CD14-positive monocyte (primary cell): ENCODE measurements at regions not wholly inside any gene's neighbourhood (a gene's known extent, or its start where the extent isn't known, plus 50 kb on each side); places are given as distances from the start of the nearest gene placed in this dataset.

Experiments used
- DNase-seq, 3 donors: peaks; one replicate each; pipeline ENCODE4 v3.0.0-alpha.2; 2011 to 2022
- H2AFZ ChIP-seq: 2 replicates; pipeline ENCODE4 v1.6.0; 2012; ENCODE audit warnings: mild to moderate bottlenecking, low read depth, low read length, inconsistent platforms; ENCODE audit not compliant: insufficient read depth, poor library complexity, severe bottlenecking
- H3K27ac ChIP-seq, 2 donors: 1 replicate in 1 of 2; 2 replicates in 1 of 2; pipeline ENCODE4 v1.5.1; 2012 to 2013; ENCODE audit warnings: low read length in 2 of 2, control low read depth in 1 of 2, inconsistent platforms in 1 of 2, low read depth in 1 of 2, mild to moderate bottlenecking in 1 of 2
- H3K27me3 ChIP-seq, 2 donors: one replicate each; pipeline versions ENCODE4 v1.6.0 to v1.6.1; 2011 to 2013; ENCODE audit warnings: low read length in 2 of 2; ENCODE audit not compliant: control insufficient read depth in 2 of 2, insufficient read depth in 2 of 2
- H3K36me3 ChIP-seq, 2 donors: replicated peaks in 1 of 2; 1 replicate in 1 of 2; 2 replicates in 1 of 2; pipeline versions ENCODE4 v1.5.1 to v1.6.1; 2012 to 2013; ENCODE audit warnings: low read length in 2 of 2, control low read depth in 1 of 2, inconsistent platforms in 1 of 2, mild to moderate bottlenecking in 1 of 2; ENCODE audit not compliant: insufficient read depth in 2 of 2, control insufficient read depth in 1 of 2
- H3K4me1 ChIP-seq, 2 donors: 1 replicate in 1 of 2; 2 replicates in 1 of 2; pipeline versions ENCODE4 v1.5.1 to v1.6.1; 2012 to 2013; ENCODE audit warnings: low read length in 2 of 2, control low read depth in 1 of 2, inconsistent platforms in 1 of 2, mild to moderate bottlenecking in 1 of 2, moderate library complexity in 1 of 2; ENCODE audit not compliant: insufficient read depth in 2 of 2, control insufficient read depth in 1 of 2
- H3K4me2 ChIP-seq: replicated peaks from 2 replicates; pipeline ENCODE3; 2012; ENCODE audit warnings: low read length, moderate library complexity, mild to moderate bottlenecking; ENCODE audit not compliant: poor library complexity, severe bottlenecking; ENCODE audit errors: extremely low read depth
- H3K4me3 ChIP-seq, 3 experiments: fragments of 200-600 bp in 1 of 3; sonication (generic) in 1 of 3; replicated peaks in 1 of 3; 1 replicate in 2 of 3; 2 replicates in 1 of 3; pipeline ENCODE4 v1.5.1; 2011 to 2013; ENCODE audit warnings: low read length in 3 of 3, mild to moderate bottlenecking in 3 of 3, control low read depth in 2 of 3, low read depth in 2 of 3, inconsistent platforms in 1 of 3, moderate library complexity in 1 of 3
- H3K79me2 ChIP-seq: 2 replicates; pipeline ENCODE4 v1.6.0; 2012; ENCODE audit warnings: mild to moderate bottlenecking, control low read depth, inconsistent platforms, low read length, moderate library complexity; ENCODE audit not compliant: insufficient read depth
- H3K9ac ChIP-seq: 2 replicates; pipeline ENCODE4 v1.6.0; 2017; ENCODE audit warnings: low read length, mild to moderate bottlenecking; ENCODE audit not compliant: insufficient read depth, poor library complexity, severe bottlenecking
- H3K9me3 ChIP-seq, 2 donors: replicated peaks in 1 of 2; 1 replicate in 1 of 2; 2 replicates in 1 of 2; pipeline versions ENCODE4 v1.5.1 to v1.6.1; 2012 to 2013; ENCODE audit warnings: low read length in 2 of 2, control low read depth in 1 of 2; ENCODE audit not compliant: control insufficient read depth in 1 of 2, insufficient read depth in 1 of 2
- H4K20me1 ChIP-seq: 2 replicates; pipeline ENCODE4 v1.6.0; 2012; ENCODE audit warnings: mild to moderate bottlenecking, low read length, control low read depth, moderate library complexity; ENCODE audit not compliant: insufficient read depth
- H3K27ac Mint-ChIP-seq, 7 donors: one replicate each; pipeline ENCODE4 v1.8.0; 2020; ENCODE audit warnings: mild to moderate bottlenecking in 7 of 7, mixed read lengths in 7 of 7, moderate library complexity in 6 of 7, inconsistent platforms in 2 of 7
- H3K27me3 Mint-ChIP-seq, 3 donors: one replicate each; pipeline ENCODE4 v1.8.0; 2021 to 2022; ENCODE audit warnings: low read depth in 3 of 3, mild to moderate bottlenecking in 3 of 3, mixed read lengths in 3 of 3, moderate library complexity in 3 of 3, inconsistent platforms in 1 of 3
- H3K36me3 Mint-ChIP-seq, 2 donors: one replicate each; pipeline ENCODE4 v1.8.0; 2020; ENCODE audit warnings: mixed read lengths in 2 of 2, inconsistent platforms in 1 of 2, mild to moderate bottlenecking in 1 of 2
- H3K4me1 Mint-ChIP-seq: one replicate; pipeline ENCODE4 v1.8.0; 2020; ENCODE audit warnings: mild to moderate bottlenecking, mixed read lengths
- H3K4me3 Mint-ChIP-seq, 2 donors: one replicate each; pipeline ENCODE4 v1.8.0; 2020; ENCODE audit warnings: mild to moderate bottlenecking in 2 of 2, mixed read lengths in 2 of 2, moderate library complexity in 1 of 2
- H3K9me3 Mint-ChIP-seq, 7 donors: one replicate each; pipeline ENCODE4 v1.8.0; 2020 to 2022; ENCODE audit warnings: mixed read lengths in 7 of 7, mild to moderate bottlenecking in 6 of 7, moderate library complexity in 6 of 7, inconsistent platforms in 2 of 7
- WGBS: methylation state at CpG from one replicate; pipeline ENCODE4 v1.1.5; 2013; ENCODE audit warnings: missing lambda C conversion rate; ENCODE audit not compliant: insufficient coverage; 5-methylcytosine and 5-hydroxymethylcytosine counted together
- intact Hi-C, 2 donors: fragments of 100-400 bp; cut with micrococcal nuclease; formaldehyde crosslinking; loops; one replicate each; pipeline versions ENCODE4 v1.15.0 to v1.15.1; 2023
- TF ChIP-seq, protein P1 (sequence below): fragments of 200-600 bp; IDR thresholded peaks from one replicate; pipeline ENCODE4 v1.8.0; 2022; ENCODE audit warnings: antibody characterized with exemption, mild to moderate bottlenecking

DNA sequence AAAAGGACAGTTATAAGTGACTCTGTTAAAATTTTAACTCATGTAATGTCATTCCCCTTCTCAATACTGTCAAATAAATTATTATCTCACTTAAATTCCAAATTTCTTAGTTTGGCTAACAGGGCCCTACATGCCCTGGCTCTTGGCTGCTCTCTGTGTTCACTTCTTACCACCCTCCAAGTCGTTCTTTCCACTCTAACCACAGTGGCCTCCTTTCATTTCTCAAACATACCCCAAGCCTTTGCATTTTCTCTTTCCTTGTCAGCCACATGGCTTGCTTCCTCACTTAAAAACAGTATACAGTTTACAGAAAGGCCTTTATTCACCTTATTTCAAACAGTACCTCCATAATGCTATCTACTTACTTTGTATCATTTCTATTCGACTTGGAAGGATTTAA is 737.1 kb upstream of the ZWINT start:
- no peaks in the 10 kb centered on the region for H3K36me3 Mint-ChIP-seq
- no peaks in the 10 kb centered on the region for H3K27me3 ChIP-seq
- TF ChIP-seq, protein P1, sequence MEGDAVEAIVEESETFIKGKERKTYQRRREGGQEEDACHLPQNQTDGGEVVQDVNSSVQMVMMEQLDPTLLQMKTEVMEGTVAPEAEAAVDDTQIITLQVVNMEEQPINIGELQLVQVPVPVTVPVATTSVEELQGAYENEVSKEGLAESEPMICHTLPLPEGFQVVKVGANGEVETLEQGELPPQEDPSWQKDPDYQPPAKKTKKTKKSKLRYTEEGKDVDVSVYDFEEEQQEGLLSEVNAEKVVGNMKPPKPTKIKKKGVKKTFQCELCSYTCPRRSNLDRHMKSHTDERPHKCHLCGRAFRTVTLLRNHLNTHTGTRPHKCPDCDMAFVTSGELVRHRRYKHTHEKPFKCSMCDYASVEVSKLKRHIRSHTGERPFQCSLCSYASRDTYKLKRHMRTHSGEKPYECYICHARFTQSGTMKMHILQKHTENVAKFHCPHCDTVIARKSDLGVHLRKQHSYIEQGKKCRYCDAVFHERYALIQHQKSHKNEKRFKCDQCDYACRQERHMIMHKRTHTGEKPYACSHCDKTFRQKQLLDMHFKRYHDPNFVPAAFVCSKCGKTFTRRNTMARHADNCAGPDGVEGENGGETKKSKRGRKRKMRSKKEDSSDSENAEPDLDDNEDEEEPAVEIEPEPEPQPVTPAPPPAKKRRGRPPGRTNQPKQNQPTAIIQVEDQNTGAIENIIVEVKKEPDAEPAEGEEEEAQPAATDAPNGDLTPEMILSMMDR = no peak
- whole genome bisulfite sequencing = 33% methylated on average over 1 of the region's 2 CpGs
- peaks cover 16 to 19% of the 10 kb centered on the region in 2 donors for H3K9me3 ChIP-seq
- H3K9me3 Mint-ChIP-seq = peaks cover 0 to 11% (median 6%) of the 10 kb centered on the region in 7 donors
- no peaks in the 10 kb centered on the region for H4K20me1 ChIP-seq
- H3K9ac ChIP-seq = no peak overlapping the region
- DNase-seq = no peak
- no peaks in the 10 kb centered on the region for H3K36me3 ChIP-seq
- no peak overlapping the region for H2AFZ ChIP-seq
- no peaks in the 10 kb centered on the region for H3K4me1 Mint-ChIP-seq
- H3K4me3 Mint-ChIP-seq = no peak overlapping the region
- H3K4me3 ChIP-seq = no peak overlapping the region
- H3K4me1 ChIP-seq = no peaks in the 10 kb centered on the region
- H3K27ac ChIP-seq = no peak overlapping the region
- no peaks in the 10 kb centered on the region for H3K27me3 Mint-ChIP-seq
- intact Hi-C loops = no loop called here
- no peak overlapping the region for H3K4me2 ChIP-seq
- no peak overlapping the region for H3K27ac Mint-ChIP-seq
- H3K79me2 ChIP-seq = no peaks in the 10 kb centered on the region

DNA sequence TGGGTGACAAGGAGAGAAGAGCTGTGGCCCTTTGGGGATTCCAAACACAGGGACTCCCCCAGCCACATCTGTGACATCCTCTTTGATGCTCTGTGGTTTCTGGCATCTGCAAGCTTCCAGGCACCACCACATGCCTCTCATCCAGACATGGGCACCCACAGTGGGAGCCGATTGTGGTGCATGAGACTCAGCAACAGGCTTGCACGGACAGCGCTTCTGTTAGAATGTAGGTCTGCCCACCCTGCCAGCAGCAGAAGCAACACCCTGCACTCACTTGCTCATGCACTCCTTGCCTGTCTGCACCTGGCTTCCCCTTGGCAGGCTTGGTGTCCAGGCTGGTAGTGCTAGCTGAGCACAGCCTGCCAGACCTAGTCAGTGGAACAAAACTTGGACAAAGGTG is 735.0 kb upstream of the ZWINT start:
- H3K4me2 ChIP-seq = no peak overlapping the region
- Mint-ChIP-seq H3K27me3 (peaks cover 0 to 2% (median 0%) of the 10 kb centered on the region in 3 donors), H3K4me1 (no peaks in the 10 kb centered on the region), H3K27ac (no peak overlapping the region), H3K36me3 (no peaks in the 10 kb centered on the region), H3K4me3 (no peak overlapping the region), H3K9me3 (peaks cover 1 to 11% (median 6%) of the 10 kb centered on the region in 7 donors)
- H3K4me1 ChIP-seq = no peaks in the 10 kb centered on the region
- TF ChIP-seq, protein P1 = no peak
- 100% methylated on average over 3 of the region's 3 CpGs for WGBS
- H3K9ac ChIP-seq = no peak overlapping the region
- H3K27ac ChIP-seq = no peak overlapping the region
- no peaks in the 10 kb centered on the region for H4K20me1 ChIP-seq
- H3K36me3 ChIP-seq = no peaks in the 10 kb centered on the region
- H3K79me2 ChIP-seq = no peaks in the 10 kb centered on the region
- H3K27me3 ChIP-seq = no peaks in the 10 kb centered on the region
- no peak overlapping the region for H2AFZ ChIP-seq
- intact Hi-C loops = no loop called here
- peaks cover 16 to 19% of the 10 kb centered on the region in 2 donors for H3K9me3 ChIP-seq
- no peak overlapping the region for H3K4me3 ChIP-seq
- DNase-seq = no peak
